ENCODE measurements at regions not wholly inside any gene's neighbourhood (a gene's known extent, or its start where the extent isn't known, plus 50 kb on each side); places are given as distances from the start of the nearest gene placed in this dataset.
"Not testable (repeated sequence)": the region's sequence is repeated elsewhere in the genome, so short reads cannot be mapped to it uniquely, and the experiment has no call there.

DNA sequence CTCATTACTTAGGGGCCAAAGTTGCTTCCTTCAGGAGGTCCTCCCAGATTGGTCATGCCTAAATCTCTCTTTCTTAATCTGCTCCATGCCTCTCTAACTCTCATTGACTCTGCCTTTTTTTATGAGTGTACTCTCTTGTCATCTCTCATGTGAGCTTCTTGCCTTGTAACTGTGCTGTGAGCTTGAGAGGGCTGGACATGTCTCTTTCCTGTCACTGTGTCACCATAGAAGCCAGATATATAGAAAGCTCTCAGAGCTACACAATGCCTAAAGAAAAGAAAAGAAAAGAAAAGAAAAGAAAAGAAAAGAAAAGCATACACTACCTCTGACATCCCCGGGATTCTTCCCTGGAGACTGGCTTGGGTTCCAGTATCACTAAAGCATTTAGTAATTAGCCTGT lies 161.5 kb upstream of the SKOR2 start:
- no peak for DNase-seq (ENCODE audit: low read depth in 2 of 2)

DNA sequence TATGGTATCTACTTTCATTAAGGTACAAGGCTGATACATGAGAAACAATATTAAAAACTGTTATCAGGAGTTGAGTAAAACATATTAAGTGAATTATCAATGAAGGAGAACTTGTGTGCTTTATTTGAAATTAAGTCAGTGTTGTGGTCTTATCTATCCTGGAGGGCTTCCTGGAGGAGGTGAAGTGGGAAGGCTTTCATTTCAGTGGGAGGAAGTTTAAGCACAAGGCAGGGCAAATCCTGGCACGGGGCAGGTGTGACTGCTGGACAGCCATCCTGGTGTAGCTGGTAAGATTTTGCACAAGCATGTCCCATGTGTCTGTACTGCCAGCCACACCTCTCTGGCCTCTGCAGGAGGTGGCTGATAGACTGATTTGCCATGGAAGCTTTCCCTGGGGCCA lies 159.7 kb upstream of the SKOR2 start:
- no peak for DNase-seq (ENCODE audit: low read depth in 2 of 2)

DNA sequence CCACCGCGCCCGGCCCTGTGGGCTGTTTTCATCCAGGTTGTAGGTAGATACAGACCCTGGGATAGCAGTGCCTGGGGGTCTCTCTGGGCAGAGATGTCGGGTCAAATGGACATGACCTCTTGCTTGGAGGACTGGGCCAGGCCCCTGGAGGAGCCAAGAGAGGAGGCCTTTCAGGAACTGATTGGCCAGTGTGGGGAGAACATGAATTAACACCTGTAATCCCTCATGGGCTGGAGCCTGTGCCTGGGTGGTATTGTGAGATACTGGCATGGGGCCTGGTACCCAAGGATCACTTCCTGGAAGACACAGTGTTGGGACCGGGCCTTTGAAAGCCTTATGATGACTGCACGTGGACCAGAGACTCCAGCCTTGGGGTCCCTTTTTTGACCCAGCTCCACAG lies 158.7 kb upstream of the SKOR2 start:
- no peak for DNase-seq (ENCODE audit: low read depth in 2 of 2)

DNA sequence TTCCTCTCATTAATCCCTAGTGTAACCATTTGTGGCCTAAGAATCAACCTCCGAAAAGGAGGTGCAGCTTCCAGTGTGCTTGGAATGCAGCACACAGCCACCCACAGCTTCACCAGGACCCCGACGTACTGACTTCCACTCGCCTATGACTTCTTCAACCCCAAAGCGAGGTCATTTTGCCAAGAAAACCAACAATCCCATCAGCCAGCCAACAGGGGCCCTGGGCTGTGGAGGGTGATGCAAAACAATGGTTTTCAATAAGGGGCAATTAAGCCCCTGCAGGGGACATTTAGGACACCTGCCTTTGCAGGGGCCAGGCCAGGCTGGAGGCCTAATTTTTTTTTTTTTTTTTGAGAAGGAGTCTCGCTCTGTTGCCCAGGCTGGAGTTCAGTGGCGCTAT lies 158.1 kb upstream of the SKOR2 start:
- DNase-seq (ENCODE audit: low read depth in 2 of 2): no peak

DNA sequence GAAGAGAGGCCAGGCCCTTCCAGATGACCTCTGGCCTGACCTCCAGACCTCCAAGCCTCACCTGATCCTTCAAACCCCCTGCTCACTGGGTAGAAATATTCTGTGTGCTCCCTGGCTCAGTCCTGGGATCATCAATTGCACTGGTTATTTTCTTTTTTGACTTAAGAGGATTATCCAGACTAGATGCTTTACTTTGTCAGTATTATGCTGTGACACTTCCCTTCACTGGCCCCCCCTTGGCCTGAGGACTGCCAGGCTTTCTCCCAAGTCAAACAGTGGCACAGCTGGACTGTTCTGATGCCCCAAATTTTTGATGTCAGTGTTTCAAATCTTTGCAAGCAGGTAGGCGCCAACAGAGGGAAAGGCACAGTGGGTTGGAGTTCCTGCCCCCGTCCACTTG lies 156.3 kb upstream of the SKOR2 start:
- DNase-seq (ENCODE audit: low read depth in 2 of 2): no peak

DNA sequence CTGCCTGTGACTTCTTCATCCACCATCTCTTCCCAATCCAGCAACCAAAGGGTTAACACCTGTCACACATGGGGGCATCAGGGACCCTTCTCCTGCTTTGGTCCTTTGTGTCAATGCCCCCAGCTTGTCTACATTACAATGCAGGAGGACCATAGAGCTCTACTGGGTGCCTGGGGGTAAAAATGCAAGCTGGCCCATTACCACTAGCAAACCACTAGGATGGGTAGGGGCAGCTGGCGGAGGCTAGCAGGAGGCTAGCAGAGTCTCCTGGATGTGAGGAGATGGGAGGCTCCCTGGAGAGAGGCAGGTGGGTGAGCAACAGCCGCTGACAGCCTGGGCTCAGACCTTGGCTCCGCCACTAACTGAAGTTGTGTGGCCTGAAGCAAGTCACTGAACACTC lies 153.4 kb upstream of the SKOR2 start:
- no peak for DNase-seq (ENCODE audit: low read depth in 2 of 2)

DNA sequence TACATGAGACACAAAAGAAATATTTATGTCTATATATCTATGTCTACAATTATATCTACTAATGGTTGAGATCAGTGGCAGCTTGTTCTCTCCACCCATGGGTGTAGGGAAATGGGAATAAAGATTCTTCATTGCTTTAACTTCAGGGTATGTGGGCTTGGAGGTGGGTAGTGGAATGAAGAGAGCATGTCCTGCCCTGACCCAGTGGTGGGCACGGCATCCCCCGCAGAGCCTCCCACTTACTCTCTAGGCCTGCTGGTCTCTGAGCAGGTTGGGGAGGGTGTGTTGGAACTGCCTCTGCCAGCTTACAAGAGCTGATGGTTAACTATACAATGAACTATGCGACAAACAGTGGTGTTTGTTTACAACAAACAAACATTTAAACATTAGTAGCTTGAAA lies 152.5 kb upstream of the SKOR2 start:
- no peak for DNase-seq (ENCODE audit: low read depth in 2 of 2)

DNA sequence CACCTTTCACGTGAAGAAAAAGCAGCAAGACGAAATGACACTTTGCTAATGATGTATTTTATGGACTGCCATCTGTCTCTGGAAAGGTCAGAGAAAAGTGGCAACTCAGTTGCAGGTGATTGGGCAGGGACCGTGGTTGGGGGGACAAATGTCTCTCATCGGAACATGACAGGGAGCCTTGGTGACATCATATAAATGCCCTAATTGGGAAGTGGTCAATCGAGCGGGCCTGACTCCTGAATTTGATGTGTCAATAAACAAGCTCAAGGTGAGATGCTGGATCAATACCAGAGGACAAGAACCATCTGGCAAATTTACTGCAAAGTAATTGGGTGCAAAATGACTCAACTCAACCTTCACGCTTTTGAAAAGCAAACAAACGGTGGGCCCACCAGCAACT lies 151.9 kb upstream of the SKOR2 start:
- no peak for DNase-seq (ENCODE audit: low read depth in 2 of 2)

DNA sequence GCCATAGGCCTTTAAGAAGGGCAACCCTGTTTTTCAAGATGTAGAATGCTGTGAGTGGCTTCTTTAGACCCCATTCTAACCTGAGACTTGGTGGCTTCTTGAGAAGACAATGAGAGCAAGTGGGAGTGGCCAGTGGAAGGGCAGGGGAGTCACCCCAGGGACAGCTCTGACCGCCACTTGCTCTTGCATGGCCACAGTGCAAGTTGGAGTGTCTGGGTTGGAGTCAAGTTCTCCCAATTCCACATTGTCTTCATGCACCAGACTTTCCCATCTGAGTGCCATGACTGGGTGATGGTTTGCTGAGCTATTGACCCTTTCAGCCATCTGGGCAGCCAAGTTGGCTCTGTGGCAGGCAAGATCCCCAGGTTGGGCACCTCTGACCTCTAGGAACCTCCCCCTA lies 148.0 kb upstream of the SKOR2 start:
- DNase-seq (ENCODE audit: low read depth in 2 of 2): no peak

DNA sequence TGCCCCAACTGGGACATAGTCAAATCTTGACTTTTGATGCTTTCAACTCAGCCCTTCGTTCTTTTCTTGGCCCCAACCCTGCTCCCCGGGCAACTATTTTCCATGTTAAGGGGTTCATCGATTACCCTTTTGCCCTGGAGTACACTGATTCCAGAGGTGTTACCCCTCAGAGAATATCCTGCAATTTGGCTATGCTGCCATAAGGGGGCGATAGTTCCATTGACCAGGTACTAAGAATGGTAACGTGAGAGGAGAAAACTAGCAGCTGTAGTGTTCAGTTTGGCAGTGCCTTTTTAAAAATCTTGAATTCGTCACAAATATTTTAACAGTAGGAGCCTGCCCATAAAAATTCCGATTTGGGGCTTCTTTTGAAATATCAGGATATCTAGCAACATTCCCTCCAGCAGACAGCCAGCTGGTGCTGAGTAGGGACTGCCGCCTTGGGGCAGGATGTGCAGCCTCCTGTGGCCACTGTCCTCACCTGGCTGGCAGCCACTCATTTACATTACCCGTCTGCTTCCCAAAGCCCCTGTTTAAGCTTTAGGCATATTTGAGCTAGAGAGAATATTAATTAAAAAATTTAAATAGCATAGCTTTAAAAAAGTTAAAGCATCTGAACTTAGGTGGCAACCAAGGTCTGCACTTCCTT lies 146.3 kb upstream of the SKOR2 start:
- DNase-seq (ENCODE audit: low read depth in 2 of 2): no peak

DNA sequence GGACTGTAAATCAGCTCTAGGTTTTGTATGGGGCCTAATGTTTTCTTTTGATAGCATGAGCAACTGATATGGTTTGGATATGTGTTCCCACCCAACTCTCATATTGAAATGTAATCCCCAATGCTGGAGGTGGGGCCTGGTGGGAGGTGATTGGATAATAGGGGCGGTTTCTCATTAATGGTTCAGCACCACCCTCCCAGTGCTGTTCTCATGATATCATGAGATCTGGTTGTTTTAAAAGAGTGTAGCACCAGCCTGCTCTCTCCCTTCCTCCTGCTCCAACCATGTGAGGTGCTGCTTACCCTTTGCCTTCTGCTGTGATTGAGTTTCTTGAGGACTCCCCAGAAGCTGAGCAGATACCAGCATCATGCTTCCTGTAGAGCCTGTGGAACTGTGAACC lies 140.2 kb upstream of the SKOR2 start:
- no peak for DNase-seq (ENCODE audit: low read depth in 2 of 2)

DNA sequence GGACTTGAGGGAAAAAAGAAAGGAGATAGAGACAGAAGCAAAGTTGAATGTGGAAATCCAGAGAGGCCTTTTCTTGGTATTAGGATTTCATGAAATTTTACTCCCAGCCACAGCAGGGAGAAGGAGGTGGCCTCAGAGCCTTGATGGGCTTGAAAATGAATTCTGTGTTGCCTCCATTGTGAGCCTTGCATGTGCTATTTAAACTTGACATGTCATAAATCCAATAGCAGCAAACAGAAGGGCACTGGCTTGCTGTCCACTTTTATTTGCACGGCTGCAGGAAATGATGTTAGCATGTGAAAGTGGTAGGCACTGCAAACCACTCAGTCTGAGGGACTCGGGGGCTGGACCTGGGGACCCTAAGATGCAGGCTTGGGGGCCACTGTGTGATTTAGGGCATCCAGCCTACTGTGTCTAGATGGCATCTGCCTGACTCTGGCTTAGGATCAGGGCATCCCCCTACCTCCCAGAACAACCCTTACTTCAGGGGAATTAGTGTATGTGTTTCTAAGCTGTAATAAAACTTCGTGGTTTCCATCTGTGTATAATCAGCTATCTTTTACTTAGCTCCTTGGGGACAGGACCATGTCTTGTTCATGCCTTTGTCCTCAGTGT lies 139.1 kb upstream of the SKOR2 start:
- DNase-seq (ENCODE audit: low read depth in 2 of 2): no peak

DNA sequence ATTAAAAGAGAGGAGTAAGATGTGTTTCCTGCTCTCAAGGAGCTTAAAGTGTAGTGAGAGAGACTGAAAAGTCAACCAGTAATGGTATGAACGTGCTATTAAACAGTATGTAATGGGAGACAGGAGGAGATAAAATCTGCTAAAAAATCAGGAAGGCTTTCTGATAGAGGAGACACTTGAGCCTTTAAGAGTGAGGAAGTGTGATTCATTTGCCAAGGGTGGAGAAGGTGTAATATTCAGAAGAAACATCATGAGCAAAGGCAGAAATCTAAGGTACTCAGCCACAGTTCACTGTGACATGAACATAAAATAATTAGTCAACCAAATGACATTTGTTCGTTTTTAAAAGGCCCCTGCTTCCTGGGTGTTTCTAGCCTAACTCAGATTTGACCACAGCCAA lies 137.8 kb upstream of the SKOR2 start:
- DNase-seq (ENCODE audit: low read depth in 2 of 2): no peak

DNA sequence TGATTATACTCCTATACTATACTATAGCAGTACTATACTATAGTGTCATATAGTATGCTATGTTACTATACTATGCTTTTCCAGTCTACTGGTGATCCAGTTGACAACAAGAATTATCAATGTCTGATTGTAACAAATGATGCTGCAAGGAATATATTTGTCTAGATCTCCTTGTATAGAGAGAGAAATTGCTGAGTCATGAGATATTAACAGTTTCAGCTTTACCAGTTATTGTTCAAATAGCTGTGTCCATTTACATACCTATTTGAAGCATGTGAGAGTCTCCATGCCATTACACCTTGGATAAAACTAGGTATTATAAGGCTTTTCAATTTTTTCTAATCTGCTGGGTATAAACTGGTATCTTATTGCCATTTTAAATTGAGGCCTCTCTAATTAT lies 136.4 kb upstream of the SKOR2 start:
- no peak for DNase-seq (ENCODE audit: low read depth in 2 of 2)

DNA sequence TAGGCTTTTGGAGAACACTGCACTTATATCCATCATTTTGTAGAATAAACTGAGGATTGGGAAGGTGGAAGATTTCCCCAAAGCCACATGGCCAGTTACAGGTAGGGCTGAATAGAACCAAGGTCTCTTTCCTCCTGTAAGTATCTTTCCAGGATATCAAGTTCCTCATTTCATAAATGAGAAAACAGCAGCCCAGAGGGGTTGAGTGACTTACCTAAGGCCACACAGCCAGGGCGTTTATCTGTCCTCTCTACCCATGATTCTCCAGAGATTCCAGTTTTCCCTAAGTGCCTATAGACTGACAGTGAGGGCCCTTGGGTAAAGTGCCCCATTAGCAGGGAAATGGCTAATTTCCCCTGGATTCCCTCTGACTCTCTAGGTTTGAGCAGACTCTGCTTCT lies 132.3 kb upstream of the SKOR2 start:
- DNase-seq (ENCODE audit: low read depth in 2 of 2): no peak

DNA sequence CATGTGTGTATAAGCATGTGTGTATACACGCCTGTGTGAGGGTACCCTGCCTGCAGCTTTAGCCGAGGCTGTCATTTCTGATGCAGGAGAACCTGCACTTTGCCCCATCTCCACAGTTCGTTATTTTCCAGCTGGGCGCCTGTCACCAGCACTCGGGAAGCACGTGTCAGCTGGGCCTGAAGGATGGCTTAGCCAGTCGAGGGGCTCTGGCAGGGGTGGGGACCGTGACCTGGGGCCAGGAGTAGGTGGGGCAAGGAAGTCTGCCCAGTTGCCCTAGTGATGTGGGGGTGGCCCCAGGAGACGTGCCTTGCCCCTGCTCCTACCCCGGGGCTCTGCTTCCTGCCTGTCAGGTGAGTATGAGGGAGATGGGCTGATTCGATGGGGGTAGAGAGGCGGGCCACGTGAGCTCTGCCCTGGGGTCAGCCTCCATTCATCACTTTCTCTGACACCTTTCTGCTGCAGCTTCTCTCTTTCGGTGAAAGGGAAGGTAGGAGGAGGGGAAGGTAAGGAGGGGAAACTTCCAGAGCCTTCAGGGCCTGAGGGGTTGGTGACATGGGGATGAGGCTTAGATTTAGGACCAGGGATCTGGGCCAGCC lies 130.6 kb upstream of the SKOR2 start:
- DNase-seq (ENCODE audit: low read depth in 2 of 2): no peak

DNA sequence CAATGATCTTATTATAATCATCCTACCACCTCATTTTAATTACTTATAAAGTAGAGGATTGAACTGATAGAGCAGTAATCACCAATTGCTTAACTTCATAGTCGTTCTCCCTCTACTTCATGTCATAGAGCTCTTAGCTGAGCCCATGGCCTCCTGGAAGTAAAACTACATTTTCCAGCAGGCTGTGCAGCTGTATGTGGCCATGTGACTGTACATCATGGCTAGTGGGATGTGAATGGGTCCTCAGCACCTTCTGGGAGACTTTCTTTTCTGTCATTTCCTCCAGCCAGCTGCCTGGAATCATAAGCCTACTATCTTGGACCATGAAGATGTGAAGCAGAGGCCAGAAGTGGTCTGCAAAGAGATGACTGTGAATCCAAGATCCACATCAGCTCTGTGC lies 128.7 kb upstream of the SKOR2 start:
- DNase-seq (ENCODE audit: low read depth in 2 of 2): no peak

DNA sequence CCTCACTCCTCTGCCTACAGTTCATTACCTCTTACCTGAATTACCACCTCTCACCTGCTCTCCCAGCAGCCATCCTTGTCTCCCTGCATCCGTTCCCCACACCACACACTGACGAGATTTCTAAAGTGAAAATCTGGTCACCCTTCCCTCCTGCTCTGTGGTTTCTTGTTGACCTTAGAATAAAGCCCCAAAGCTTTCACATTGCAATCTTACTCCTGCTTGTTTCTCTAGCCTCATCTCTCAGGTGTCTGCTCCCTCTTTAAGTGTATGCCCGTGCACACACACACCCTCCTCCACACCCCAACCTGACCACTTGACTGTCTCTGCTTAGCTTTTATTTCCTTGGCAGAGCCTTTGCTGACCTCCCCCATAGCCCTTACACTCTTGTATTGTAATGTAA lies 122.0 kb upstream of the SKOR2 start:
- DNase-seq (ENCODE audit: low read depth in 2 of 2): no peak

DNA sequence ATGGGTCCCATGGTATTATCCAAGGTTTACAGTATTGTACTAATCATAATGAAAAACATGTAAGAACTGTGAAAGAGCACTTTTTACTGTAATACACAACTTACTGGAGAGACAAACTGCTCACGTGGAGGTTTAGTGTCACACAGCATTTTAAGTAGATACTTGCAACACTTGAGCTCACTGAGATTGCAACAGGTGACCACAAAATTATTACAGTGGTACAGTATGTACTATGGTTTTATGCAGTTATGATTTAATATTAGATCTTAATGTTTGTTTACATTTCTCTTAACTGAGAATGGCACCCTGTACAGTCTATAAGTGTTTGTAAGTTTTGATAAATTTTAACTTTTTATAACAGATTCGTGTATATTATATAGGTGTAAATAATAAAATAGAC lies 118.6 kb upstream of the SKOR2 start:
- no peak for DNase-seq (ENCODE audit: low read depth in 2 of 2)

DNA sequence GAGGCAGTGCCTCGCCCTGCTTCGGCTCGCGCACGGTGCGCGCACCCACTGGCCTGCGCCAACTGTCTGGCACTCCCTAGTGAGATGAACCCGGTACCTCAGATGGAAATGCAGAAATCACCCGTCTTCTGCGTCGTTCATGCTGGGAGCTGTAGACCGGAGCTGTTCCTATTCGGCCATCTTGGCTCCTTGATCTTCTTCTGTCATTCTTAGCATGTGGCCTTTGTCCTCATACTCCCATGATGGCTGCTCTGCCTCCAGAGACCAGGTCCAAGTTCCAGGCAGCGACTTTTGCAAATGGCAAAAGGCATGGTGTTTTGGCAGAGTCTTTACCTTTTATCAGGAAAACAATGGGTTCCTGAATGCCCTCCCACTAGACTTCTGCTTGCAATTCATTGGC lies 102.6 kb upstream of the SKOR2 start:
- not testable (repeated sequence) for DNase-seq (ENCODE audit: low read depth in 2 of 2)

DNA sequence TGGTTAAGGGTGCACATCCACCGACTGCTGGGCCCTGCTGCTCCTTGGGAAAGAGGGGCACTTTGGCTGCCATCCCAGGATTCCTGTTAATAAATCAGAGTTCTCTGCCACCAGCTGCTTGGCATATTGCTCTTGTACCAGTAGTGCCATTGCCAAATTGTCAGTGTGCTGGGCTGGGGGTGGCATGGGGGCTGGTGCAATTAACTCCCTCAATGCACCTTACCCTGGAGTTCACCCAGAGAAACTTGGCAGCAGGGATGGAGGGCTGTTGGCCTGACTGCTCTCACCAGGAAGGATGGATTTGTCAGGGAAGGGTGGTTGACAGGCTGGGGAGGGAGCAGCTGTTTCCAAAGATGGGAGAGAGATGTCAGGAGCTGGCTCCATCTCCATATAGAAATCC lies 94.6 kb upstream of the SKOR2 start:
- DNase-seq (ENCODE audit: low read depth in 2 of 2): no peak

DNA sequence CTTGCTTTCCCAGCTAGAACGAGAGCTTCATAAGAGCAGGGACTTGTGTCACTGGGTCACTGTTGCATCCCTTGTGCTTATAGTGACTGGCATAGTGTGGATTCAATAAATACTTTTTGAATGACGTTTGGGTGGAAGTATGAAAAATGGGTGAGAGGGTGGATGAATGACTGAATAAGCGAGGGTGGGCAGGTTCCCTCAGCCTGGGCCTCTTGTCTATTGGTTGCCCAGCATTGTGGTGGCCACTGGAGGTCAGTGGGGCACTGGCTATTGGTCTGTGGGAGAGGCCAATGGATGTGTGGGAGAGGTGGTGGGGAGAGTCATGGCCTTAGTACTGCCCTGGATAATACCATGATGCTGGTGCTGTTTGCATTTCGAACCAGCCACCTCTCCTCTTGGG lies 93.8 kb upstream of the SKOR2 start:
- no peak for DNase-seq (ENCODE audit: low read depth in 2 of 2)

DNA sequence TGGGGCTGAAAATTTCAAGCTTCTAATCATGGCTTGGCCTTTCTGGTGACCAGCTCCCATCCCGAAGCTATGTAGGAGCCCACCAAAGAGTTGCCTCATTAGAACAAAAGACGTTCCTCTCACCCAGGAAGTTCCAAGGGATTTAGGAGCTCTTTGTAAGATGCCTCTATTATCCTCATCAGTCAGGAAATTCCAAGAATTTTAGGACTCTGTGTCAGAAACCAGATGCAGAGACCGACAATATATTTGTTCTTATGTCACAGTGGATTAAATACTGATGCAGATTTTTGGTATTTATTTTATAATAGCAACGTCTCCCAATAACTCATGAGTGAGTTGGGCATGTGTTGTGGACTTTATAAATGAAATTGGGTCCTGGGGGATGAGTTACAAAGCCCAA lies 91.8 kb upstream of the SKOR2 start:
- DNase-seq (ENCODE audit: low read depth in 2 of 2): no peak

DNA sequence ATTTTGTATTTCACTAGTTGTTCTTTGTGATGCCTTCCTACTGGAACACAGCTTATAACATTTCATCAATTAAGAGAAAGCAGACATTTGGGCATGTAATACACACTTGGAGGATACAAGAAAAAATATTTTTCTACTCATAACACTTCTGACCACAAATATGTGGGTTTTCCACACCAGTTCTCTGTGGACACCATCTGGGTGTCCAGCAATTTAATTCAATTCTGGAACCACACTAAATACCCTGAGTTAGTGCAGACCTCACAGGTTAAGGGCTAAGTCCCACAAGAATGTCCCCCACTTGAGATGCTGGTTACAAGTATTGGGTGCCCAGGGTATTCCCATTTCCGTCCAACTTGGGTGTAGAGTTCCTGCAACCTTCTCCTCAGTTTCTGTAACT lies 91.1 kb upstream of the SKOR2 start:
- DNase-seq (ENCODE audit: low read depth in 2 of 2): no peak
